SKM-1 (cell line): ENCODE measurements at regions not wholly inside any gene's neighbourhood (a gene's known extent, or its start where the extent isn't known, plus 50 kb on each side); places are given as distances from the start of the nearest gene placed in this dataset.

Source experiments
- DNase-seq: peaks from one replicate; lab custom pipeline; 2025; ENCODE audit not compliant: unreplicated experiment; lab: John Stamatoyannopoulos, UW

GRCh38 chr12:93130366-93131054 lies 201.4 kb upstream of the EEA1 start:
- no peak for DNase-seq

GRCh38 chr12:93133361-93133760 lies 204.3 kb upstream of the EEA1 start:
- no peak for DNase-seq

- no peak for DNase-seq
Observed at GRCh38 chr12:93134175-93134890, 205.2 kb upstream of the EEA1 start.

GRCh38 chr12:93134893-93135285 lies 205.8 kb upstream of the EEA1 start:
- no peak for DNase-seq

- DNase-seq: peak; percentile 22
Observed at GRCh38 chr12:93135286-93136239, 206.5 kb upstream of the EEA1 start.

GRCh38 chr12:93136253-93137055 lies 207.4 kb upstream of the EEA1 start:
- no peak for DNase-seq

GRCh38 chr12:93137656-93138612 lies 208.8 kb upstream of the EEA1 start:
- DNase-seq: no peak

- DNase-seq: peak; percentile 87
Observed at GRCh38 chr12:93139028-93139665, 210.1 kb upstream of the EEA1 start.

- no peak for DNase-seq
Observed at GRCh38 chr12:93140325-93140724, 211.2 kb upstream of the EEA1 start.

- DNase-seq: no peak
Observed at GRCh38 chr12:93140801-93141200, 211.7 kb upstream of the EEA1 start.

- no peak for DNase-seq
Observed at GRCh38 chr12:93142881-93143280, 213.8 kb upstream of the EEA1 start.

GRCh38 chr12:93144109-93144508 lies 215.0 kb upstream of the EEA1 start:
- DNase-seq: no peak

- DNase-seq: no peak
Observed at GRCh38 chr12:93145086-93145485, 216.0 kb upstream of the EEA1 start.

GRCh38 chr12:93146263-93146939 lies 217.3 kb upstream of the EEA1 start:
- no peak for DNase-seq

- no peak for DNase-seq
Observed at GRCh38 chr12:93146970-93147369, 217.9 kb upstream of the EEA1 start.

- no peak for DNase-seq
Observed at GRCh38 chr12:93148412-93148811, 219.3 kb upstream of the EEA1 start.

GRCh38 chr12:93149229-93149628 lies 220.1 kb upstream of the EEA1 start:
- DNase-seq: no peak

GRCh38 chr12:93151079-93151762 lies 222.1 kb upstream of the EEA1 start:
- no peak for DNase-seq
